ENCODE measurements at regions not wholly inside any gene's neighbourhood (a gene's known extent, or its start where the extent isn't known, plus 50 kb on each side); places are given as distances from the start of the nearest gene placed in this dataset.

DNA sequence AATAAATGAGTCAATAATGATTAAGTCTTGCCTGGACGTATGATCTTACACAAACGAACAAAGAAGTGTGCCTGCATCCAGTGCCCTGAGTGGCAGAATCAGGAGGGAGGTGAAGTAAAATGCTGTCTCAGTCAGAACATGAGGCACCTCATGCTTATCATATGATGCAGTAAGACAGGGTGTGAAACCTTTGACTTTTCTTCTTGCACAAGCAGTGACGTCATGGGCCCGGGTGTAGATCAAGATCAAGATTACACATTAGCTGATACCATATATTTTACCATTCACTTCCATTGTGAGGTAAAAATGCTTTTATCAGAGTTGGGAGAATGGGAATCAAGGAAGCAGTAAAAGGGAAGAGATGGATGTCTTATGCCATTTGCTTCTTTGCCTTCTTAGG, 291.6 kb upstream of the PLSCR5 start:
- Histone ChIP-seq H3K27me3 (ENCODE audit: control insufficient read depth, insufficient read depth, low read length) (no peaks in the 10 kb centered on the region), H3K27ac (ENCODE audit: low read length) (no peak overlapping the region), H3K4me3 (ENCODE audit: low read depth in 2 of 2, low read length in 2 of 2) (no peak overlapping the region), H3K36me3 (ENCODE audit: control insufficient read depth, insufficient read depth, low read length) (no peaks in the 10 kb centered on the region), H3K4me1 (ENCODE audit: control insufficient read depth, insufficient read depth, low read length) (no peaks in the 10 kb centered on the region), H3K9me3 (ENCODE audit: control insufficient read depth, insufficient read depth, low read depth, low read length) (no peaks in the 10 kb centered on the region)
- no TSS peak for BruUV-seq (replicated peaks)
- TF ChIP-seq POLR2AphosphoS5 (IDR thresholded peaks at IDR 0.05; ENCODE audit: low read depth, low read length) (no peak), TCF7L2 (IDR thresholded peaks at IDR 0.05; ENCODE audit: low read depth, low read length) (no peak), SIN3A (IDR thresholded peaks at IDR 0.05; ENCODE audit: borderline replicate concordance, insufficient read depth, low read depth, low read length) (no peak)
- TF ChIP-seq, protein P1, sequence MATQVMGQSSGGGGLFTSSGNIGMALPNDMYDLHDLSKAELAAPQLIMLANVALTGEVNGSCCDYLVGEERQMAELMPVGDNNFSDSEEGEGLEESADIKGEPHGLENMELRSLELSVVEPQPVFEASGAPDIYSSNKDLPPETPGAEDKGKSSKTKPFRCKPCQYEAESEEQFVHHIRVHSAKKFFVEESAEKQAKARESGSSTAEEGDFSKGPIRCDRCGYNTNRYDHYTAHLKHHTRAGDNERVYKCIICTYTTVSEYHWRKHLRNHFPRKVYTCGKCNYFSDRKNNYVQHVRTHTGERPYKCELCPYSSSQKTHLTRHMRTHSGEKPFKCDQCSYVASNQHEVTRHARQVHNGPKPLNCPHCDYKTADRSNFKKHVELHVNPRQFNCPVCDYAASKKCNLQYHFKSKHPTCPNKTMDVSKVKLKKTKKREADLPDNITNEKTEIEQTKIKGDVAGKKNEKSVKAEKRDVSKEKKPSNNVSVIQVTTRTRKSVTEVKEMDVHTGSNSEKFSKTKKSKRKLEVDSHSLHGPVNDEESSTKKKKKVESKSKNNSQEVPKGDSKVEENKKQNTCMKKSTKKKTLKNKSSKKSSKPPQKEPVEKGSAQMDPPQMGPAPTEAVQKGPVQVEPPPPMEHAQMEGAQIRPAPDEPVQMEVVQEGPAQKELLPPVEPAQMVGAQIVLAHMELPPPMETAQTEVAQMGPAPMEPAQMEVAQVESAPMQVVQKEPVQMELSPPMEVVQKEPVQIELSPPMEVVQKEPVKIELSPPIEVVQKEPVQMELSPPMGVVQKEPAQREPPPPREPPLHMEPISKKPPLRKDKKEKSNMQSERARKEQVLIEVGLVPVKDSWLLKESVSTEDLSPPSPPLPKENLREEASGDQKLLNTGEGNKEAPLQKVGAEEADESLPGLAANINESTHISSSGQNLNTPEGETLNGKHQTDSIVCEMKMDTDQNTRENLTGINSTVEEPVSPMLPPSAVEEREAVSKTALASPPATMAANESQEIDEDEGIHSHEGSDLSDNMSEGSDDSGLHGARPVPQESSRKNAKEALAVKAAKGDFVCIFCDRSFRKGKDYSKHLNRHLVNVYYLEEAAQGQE (IDR thresholded peaks at IDR 0.05; ENCODE audit: insufficient read depth in 1 of 2, low read depth in 2 of 2, low read length in 1 of 2), result no peak
- TF ChIP-seq, protein P2, sequence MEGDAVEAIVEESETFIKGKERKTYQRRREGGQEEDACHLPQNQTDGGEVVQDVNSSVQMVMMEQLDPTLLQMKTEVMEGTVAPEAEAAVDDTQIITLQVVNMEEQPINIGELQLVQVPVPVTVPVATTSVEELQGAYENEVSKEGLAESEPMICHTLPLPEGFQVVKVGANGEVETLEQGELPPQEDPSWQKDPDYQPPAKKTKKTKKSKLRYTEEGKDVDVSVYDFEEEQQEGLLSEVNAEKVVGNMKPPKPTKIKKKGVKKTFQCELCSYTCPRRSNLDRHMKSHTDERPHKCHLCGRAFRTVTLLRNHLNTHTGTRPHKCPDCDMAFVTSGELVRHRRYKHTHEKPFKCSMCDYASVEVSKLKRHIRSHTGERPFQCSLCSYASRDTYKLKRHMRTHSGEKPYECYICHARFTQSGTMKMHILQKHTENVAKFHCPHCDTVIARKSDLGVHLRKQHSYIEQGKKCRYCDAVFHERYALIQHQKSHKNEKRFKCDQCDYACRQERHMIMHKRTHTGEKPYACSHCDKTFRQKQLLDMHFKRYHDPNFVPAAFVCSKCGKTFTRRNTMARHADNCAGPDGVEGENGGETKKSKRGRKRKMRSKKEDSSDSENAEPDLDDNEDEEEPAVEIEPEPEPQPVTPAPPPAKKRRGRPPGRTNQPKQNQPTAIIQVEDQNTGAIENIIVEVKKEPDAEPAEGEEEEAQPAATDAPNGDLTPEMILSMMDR (IDR thresholded peaks at IDR 0.05), result no peak
- ATAC-seq (no peak), DNase-seq (ENCODE audit: low read depth, low spot score) (no peak)
- POLR2A ChIA-PET, result no interaction called here
- CTCF ChIA-PET, result no interaction called here
- intact Hi-C loops (cut with micrococcal nuclease; ENCODE audit: unreplicated experiment) (no loop called here), in situ Hi-C loops (cut with HindIII; ENCODE audit: low pct_unique_long_range_greater_than_20kb, low sequenced_read_pairs) (no loop called here)

DNA sequence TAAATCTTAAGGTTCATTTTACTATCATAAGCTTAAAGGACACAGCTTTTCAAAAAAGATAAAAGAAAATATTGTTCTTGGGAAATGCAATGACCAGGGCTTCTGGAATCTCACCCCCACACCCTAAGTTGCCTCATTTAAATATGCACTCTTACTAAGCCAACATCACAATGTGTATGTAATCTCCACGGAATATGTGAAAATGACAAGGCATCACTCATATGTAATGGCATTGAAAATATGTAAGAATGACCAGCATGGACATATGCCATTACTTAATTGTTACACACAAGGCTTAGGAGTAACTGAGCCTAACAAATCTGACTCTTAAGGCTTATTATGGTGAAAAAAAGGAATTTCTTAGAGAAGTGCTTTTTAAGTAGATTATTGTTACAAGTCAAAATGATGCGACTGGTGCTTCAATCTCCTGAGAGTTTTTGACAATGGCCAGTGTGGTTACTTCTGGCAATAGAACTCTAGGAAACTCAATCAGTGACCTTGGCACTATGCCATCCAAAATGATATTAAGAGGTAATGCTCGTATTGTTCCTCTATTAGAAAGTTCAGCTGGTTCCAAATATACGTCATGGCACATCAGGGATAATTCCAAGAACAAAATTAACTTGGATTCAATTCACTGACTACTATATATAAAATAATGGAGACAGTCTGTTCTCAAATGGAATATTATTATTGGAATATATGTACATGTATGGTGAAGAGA, 290.0 kb upstream of the PLSCR5 start:
- H3K9me3 ChIP-seq (ENCODE audit: control insufficient read depth, insufficient read depth, low read depth, low read length), result no peaks in the 10 kb centered on the region
- H3K36me3 ChIP-seq (ENCODE audit: control insufficient read depth, insufficient read depth, low read length), result no peaks in the 10 kb centered on the region
- no peak for ATAC-seq
- CTCF ChIA-PET, result no interaction called here
- POLR2A ChIA-PET, result no interaction called here
- intact Hi-C loops (cut with micrococcal nuclease; ENCODE audit: unreplicated experiment), result no loop called here
- in situ Hi-C loops (cut with HindIII; ENCODE audit: low pct_unique_long_range_greater_than_20kb, low sequenced_read_pairs), result no loop called here
- TF ChIP-seq, protein P1 (IDR thresholded peaks at IDR 0.05; ENCODE audit: insufficient read depth in 1 of 2, low read depth in 2 of 2, low read length in 1 of 2), result no peak
- TF ChIP-seq, protein P2 (IDR thresholded peaks at IDR 0.05), result no peak
- no peak for TF ChIP-seq SIN3A (IDR thresholded peaks at IDR 0.05; ENCODE audit: borderline replicate concordance, insufficient read depth, low read depth, low read length)
- TF ChIP-seq TCF7L2 (IDR thresholded peaks at IDR 0.05; ENCODE audit: low read depth, low read length), result no peak
- TF ChIP-seq POLR2AphosphoS5 (IDR thresholded peaks at IDR 0.05; ENCODE audit: low read depth, low read length), result no peak
- no peak overlapping the region for H3K27ac ChIP-seq (ENCODE audit: low read length)
- H3K27me3 ChIP-seq (ENCODE audit: control insufficient read depth, insufficient read depth, low read length), result no peaks in the 10 kb centered on the region
- DNase-seq (ENCODE audit: low read depth, low spot score), result no peak
- H3K4me3 ChIP-seq (ENCODE audit: low read depth in 2 of 2, low read length in 2 of 2), result no peak overlapping the region
- BruUV-seq (replicated peaks), result no TSS peak
- no peaks in the 10 kb centered on the region for H3K4me1 ChIP-seq (ENCODE audit: control insufficient read depth, insufficient read depth, low read length)
